ENCODE measurements at regions not wholly inside any gene's neighbourhood (a gene's known extent, or its start where the extent isn't known, plus 50 kb on each side); places are given as distances from the start of the nearest gene placed in this dataset.
A peak's percentile ranks its signal among the peaks of the same experiment; 100 is the strongest.

DNA sequence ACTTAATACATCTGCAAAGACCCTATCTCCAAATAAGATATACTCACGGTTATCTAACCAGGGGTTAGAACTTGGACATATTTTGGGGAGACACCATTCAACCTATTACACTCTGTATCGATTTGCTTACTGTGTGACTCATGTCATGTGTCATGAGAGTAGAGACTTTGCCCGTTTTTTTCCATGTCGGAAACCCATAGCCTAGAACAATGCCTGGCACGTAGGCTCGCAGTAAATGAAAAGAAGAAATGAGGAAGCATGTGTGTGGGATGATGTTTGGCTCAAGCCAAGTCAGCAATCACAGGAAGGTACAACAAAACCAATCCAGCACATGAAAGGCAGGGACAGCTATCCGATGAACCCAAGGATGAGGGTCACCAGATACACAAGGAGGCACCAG is 94.6 kb upstream of the DNAH5 start:
- intact Hi-C loops (cut with DNase I) = no loop called here
- TF ChIP-seq POLR2A (IDR thresholded peaks at IDR 0.05) = no peak
- TF ChIP-seq, protein P1, sequence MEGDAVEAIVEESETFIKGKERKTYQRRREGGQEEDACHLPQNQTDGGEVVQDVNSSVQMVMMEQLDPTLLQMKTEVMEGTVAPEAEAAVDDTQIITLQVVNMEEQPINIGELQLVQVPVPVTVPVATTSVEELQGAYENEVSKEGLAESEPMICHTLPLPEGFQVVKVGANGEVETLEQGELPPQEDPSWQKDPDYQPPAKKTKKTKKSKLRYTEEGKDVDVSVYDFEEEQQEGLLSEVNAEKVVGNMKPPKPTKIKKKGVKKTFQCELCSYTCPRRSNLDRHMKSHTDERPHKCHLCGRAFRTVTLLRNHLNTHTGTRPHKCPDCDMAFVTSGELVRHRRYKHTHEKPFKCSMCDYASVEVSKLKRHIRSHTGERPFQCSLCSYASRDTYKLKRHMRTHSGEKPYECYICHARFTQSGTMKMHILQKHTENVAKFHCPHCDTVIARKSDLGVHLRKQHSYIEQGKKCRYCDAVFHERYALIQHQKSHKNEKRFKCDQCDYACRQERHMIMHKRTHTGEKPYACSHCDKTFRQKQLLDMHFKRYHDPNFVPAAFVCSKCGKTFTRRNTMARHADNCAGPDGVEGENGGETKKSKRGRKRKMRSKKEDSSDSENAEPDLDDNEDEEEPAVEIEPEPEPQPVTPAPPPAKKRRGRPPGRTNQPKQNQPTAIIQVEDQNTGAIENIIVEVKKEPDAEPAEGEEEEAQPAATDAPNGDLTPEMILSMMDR (IDR thresholded peaks at IDR 0.05) = no peak
- no peaks in the 10 kb centered on the region for H3K9me3 ChIP-seq
- DNase-seq = no peak
- no peaks in the 10 kb centered on the region for H3K36me3 ChIP-seq
- H3K27ac ChIP-seq = no peak overlapping the region
- 79 to 80% methylated on average over 7 of the region's 7 CpGs for WGBS, 2 donors
- no peaks in the 10 kb centered on the region for H3K27me3 ChIP-seq
- peaks cover 6 to 11% of the 10 kb centered on the region in 2 donors for H3K4me1 ChIP-seq
- H3K4me3 ChIP-seq (replicated peaks in 1 of 3) = no peak overlapping the region

DNA sequence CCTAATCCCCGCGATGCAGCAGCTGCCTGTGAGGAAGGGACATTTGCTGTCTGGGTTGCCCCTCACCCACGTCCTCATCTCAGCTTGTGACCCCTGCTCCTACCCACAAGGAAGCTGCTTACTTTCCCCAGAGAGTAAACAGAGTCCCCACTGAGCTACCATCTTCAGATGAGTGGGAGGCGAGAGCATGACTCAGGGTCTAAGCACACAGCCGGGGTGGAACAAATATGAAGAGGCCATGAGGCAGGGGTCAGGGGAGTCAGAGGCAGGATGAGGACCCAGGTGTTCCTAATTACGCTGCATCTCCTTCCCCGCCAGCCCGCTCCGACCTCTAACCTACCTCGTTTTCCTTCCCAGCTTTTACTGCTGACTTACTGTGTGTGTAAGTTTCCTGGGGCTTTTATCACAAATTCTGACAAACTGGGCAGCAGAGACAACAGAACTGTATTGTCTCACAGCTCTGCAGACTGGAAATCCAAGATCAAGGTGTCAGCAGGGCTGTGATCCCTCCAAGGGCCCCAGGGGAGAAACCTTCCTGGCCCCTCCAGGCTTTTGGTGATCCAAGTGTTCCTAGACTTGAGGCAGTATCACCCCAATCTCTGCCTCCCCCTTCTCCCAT is 94.0 kb upstream of the DNAH5 start:
- H3K27me3 ChIP-seq = no peaks in the 10 kb centered on the region
- intact Hi-C loops (cut with DNase I) = no loop called here
- 77 to 82% methylated on average over 10 of the region's 10 CpGs for whole genome bisulfite sequencing, 2 donors
- no peak overlapping the region for H3K4me3 ChIP-seq (replicated peaks in 1 of 3)
- no peak for DNase-seq
- no peak overlapping the region for H3K27ac ChIP-seq
- H3K9me3 ChIP-seq = no peaks in the 10 kb centered on the region
- TF ChIP-seq, protein P1 (IDR thresholded peaks at IDR 0.05) = no peak
- TF ChIP-seq POLR2A (IDR thresholded peaks at IDR 0.05) = no peak
- no peaks in the 10 kb centered on the region for H3K36me3 ChIP-seq
- H3K4me1 ChIP-seq = peaks cover 6 to 11% of the 10 kb centered on the region in 2 donors

DNA sequence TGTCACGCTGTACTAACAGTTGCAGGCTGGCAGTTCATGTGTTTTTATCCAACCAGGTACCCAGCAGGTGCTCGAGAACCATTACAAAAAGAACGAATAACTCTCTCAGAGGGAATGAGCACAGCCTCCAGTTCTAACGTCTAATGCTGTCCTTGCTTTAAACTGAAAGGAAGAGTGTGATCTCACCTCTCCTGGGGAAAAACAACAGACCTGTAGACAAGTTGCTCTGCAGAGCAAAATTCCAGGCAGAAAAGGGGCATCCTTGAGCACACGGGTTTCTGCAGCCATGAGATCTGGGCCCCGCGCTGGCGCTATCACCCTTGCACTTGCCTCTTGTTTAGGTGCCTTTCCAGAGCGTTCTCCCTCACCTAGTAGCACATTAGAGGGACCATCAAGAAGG is 92.5 kb upstream of the DNAH5 start:
- DNase-seq = no peak
- H3K27ac ChIP-seq = no peak overlapping the region
- no peaks in the 10 kb centered on the region for H3K27me3 ChIP-seq
- H3K36me3 ChIP-seq = no peaks in the 10 kb centered on the region
- no peak overlapping the region for H3K4me3 ChIP-seq (replicated peaks in 1 of 3)
- no peaks in the 10 kb centered on the region for H3K9me3 ChIP-seq
- intact Hi-C loops (cut with DNase I) = no loop called here
- 63 to 70% methylated on average over 9 of the region's 9 CpGs for WGBS, 2 donors
- peaks cover 6 to 11% of the 10 kb centered on the region in 2 donors for H3K4me1 ChIP-seq
- TF ChIP-seq POLR2A (IDR thresholded peaks at IDR 0.05) = no peak
- TF ChIP-seq, protein P1 (IDR thresholded peaks at IDR 0.05) = no peak

DNA sequence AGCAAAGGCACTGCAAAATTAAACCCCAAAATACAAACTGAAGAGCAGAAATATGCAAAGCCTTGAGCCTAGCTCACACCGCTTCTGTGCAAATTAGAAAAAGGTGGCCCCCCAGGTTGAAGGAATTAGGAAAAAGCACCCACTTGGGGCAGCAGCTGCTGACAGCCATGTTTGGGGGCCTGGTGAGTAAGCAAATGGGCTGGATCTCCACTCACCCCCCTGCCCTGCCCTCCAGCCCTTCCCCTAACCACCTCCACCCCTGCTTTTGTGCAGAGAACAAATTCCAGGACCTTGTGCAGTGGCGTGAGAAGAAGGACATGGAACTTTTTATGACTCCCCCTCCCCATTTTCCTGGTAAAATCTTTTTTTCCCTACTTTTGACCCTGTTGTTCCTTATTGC is 92.0 kb upstream of the DNAH5 start:
- intact Hi-C loops (cut with DNase I) = no loop called here
- TF ChIP-seq POLR2A (IDR thresholded peaks at IDR 0.05) = no peak
- TF ChIP-seq, protein P1 (IDR thresholded peaks at IDR 0.05) = no peak
- H3K27ac ChIP-seq = peak overlapping the region in 2 of 3 donors; percentile 16 to 18

DNA sequence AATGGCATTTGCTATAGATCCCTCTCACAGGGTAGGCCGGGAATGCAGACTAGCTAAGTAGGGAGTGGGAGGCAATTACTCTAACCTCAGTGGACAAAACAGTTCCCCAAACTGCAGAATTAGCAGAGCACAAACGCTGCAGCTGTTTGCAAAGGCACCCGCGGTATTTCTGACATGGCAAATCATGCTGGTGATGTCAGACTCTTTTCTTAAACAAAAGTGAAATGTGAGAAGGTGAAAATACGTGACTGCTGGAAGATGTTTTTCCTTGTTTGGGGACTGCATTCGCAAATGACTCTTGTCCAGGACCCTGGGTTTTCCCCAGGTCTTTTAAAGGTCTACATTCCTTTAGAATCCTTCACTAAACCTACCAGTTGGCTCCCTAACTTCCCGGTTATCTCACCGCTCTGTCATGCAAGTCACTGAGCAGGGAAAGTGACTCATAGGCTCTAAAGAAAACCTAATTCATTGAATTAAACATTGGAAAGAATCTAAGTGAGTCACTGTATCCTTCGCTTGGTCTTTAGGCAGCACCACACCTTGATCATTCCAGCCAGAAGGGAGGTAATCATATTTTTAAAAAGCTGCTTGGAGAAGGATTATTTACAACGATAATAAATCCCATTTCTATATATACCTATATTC is 91.5 kb upstream of the DNAH5 start:
- Histone ChIP-seq H3K36me3 (no peaks in the 10 kb centered on the region), H3K27me3 (no peaks in the 10 kb centered on the region), H3K4me1 (peaks cover 6 to 11% of the 10 kb centered on the region in 2 donors), H3K4me3 (replicated peaks in 1 of 3) (no peak overlapping the region), H3K27ac (peak overlapping the region in 1 of 3 donors; percentile 18), H3K9me3 (no peaks in the 10 kb centered on the region)
- intact Hi-C loops (cut with DNase I) = no loop called here
- 10 to 16% methylated on average over 10 of the region's 10 CpGs for WGBS, 2 donors
- TF ChIP-seq, protein P1 (IDR thresholded peaks at IDR 0.05) = no peak
- TF ChIP-seq POLR2A (IDR thresholded peaks at IDR 0.05) = peak in 1 of 2 donors; percentile 15
- DNase-seq = peak; percentile 37 to 60

More for the DNA sequence above, 92.0 kb upstream of the DNAH5 start:
- DNase-seq = peak; percentile 8 to 32
- Histone ChIP-seq H3K4me1 (peaks cover 6 to 11% of the 10 kb centered on the region in 2 donors), H3K9me3 (no peaks in the 10 kb centered on the region), H3K27me3 (no peaks in the 10 kb centered on the region), H3K36me3 (no peaks in the 10 kb centered on the region), H3K4me3 (replicated peaks in 1 of 3) (no peak overlapping the region)
- 66 to 72% methylated on average over 2 of the region's 2 CpGs for WGBS, 2 donors

Data from thyroid gland (tissue), 4 donors.